ENCODE measurements at regions not wholly inside any gene's neighbourhood (a gene's known extent, or its start where the extent isn't known, plus 50 kb on each side); places are given as distances from the start of the nearest gene placed in this dataset.

- no peak for TF ChIP-seq POLR2A (IDR thresholded peaks at IDR 0.05; ENCODE audit: low read depth, low read length)
- DNase-seq (ENCODE audit: insufficient read length, low spot score): no peak
- no peak for FAIRE-seq
Measured at GRCh38 chr14:97215263-97215969, 418.2 kb downstream of the VRK1 start.

GRCh38 chr14:97217111-97217885 is 420.1 kb downstream of the VRK1 start:
- no peak for TF ChIP-seq POLR2A (IDR thresholded peaks at IDR 0.05; ENCODE audit: low read depth, low read length)
- FAIRE-seq: no peak
- DNase-seq (ENCODE audit: insufficient read length, low spot score): no peak

GRCh38 chr14:97218274-97218673 is 421.1 kb downstream of the VRK1 start:
- FAIRE-seq: no peak
- DNase-seq (ENCODE audit: insufficient read length, low spot score): no peak
- no peak for TF ChIP-seq POLR2A (IDR thresholded peaks at IDR 0.05; ENCODE audit: low read depth, low read length)

GRCh38 chr14:97218691-97219430 is 421.7 kb downstream of the VRK1 start:
- no peak for TF ChIP-seq POLR2A (IDR thresholded peaks at IDR 0.05; ENCODE audit: low read depth, low read length)
- no peak for DNase-seq (ENCODE audit: insufficient read length, low spot score)
- no peak for FAIRE-seq

GRCh38 chr14:97219431-97220017 is 422.3 kb downstream of the VRK1 start:
- DNase-seq (ENCODE audit: insufficient read length, low spot score) (no peak), FAIRE-seq (no peak)
- no peak for TF ChIP-seq POLR2A (IDR thresholded peaks at IDR 0.05; ENCODE audit: low read depth, low read length)

GRCh38 chr14:97221572-97222285 is 424.5 kb downstream of the VRK1 start:
- DNase-seq (ENCODE audit: insufficient read length, low spot score) (no peak), FAIRE-seq (no peak)
- TF ChIP-seq POLR2A (IDR thresholded peaks at IDR 0.05; ENCODE audit: low read depth, low read length): no peak

- DNase-seq (ENCODE audit: insufficient read length, low spot score) (no peak), FAIRE-seq (no peak)
- no peak for TF ChIP-seq POLR2A (IDR thresholded peaks at IDR 0.05; ENCODE audit: low read depth, low read length)
Measured at GRCh38 chr14:97224016-97224415, 426.8 kb downstream of the VRK1 start.

GRCh38 chr14:97230051-97230450 is 432.9 kb downstream of the VRK1 start:
- DNase-seq (ENCODE audit: insufficient read length, low spot score) (no peak), FAIRE-seq (no peak)
- no peak for TF ChIP-seq POLR2A (IDR thresholded peaks at IDR 0.05; ENCODE audit: low read depth, low read length)

GRCh38 chr14:97233319-97233985 is 436.3 kb downstream of the VRK1 start:
- FAIRE-seq: no peak
- no peak for TF ChIP-seq POLR2A (IDR thresholded peaks at IDR 0.05; ENCODE audit: low read depth, low read length)

GRCh38 chr14:97246648-97247047 is 449.5 kb downstream of the VRK1 start:
- no peak for FAIRE-seq

More at GRCh38 chr14:97233319-97233985, 436.3 kb downstream of the VRK1 start:
- DNase-seq (ENCODE audit: insufficient read length, low spot score): no peak

GRCh38 chr14:97248973-97249372 is 451.8 kb downstream of the VRK1 start:
- no peak for DNase-seq (ENCODE audit: insufficient read length, low spot score)
- no peak for FAIRE-seq
- TF ChIP-seq POLR2A (IDR thresholded peaks at IDR 0.05; ENCODE audit: low read depth, low read length): no peak

More at GRCh38 chr14:97246648-97247047, 449.5 kb downstream of the VRK1 start:
- DNase-seq (ENCODE audit: insufficient read length, low spot score): no peak
- no peak for TF ChIP-seq POLR2A (IDR thresholded peaks at IDR 0.05; ENCODE audit: low read depth, low read length)

GRCh38 chr14:97250931-97251330 is 453.7 kb downstream of the VRK1 start:
- no peak for TF ChIP-seq POLR2A (IDR thresholded peaks at IDR 0.05; ENCODE audit: low read depth, low read length)
- DNase-seq (ENCODE audit: insufficient read length, low spot score): no peak
- FAIRE-seq: no peak

Measured in H54 (cell line).